ENCODE measurements at regions not wholly inside any gene's neighbourhood (a gene's known extent, or its start where the extent isn't known, plus 50 kb on each side); places are given as distances from the start of the nearest gene placed in this dataset.
"Not testable (repeated sequence)": the region's sequence is repeated elsewhere in the genome, so short reads cannot be mapped to it uniquely, and the experiment has no call there.

DNA sequence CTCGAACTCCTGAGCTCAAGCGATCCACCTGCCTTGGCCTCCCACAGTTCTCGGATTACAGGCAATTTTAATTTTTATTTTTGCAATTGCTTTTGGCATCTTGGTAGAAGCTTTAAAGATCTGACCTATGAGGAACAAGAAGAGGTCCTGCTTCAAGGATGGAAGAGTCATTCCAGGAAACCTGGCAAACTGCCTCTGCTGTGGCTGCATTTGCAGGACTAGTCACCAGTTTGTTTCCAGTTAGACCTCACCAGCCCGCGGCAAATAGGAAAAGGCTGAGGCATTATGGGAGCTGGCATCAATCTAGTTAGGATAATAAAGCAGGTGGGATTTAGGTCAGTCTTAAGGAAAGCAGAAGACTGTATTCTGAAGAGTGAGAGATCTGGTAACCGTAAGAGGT is 51.9 kb upstream of the LAS1L start:
- no peak for TF ChIP-seq TAF1 (IDR thresholded peaks at IDR 0.05; ENCODE audit: low read depth)
- no peak for TF ChIP-seq EZH2 (IDR thresholded peaks at IDR 0.05; ENCODE audit: borderline replicate concordance, insufficient read depth, low read length, poor library complexity, severe bottlenecking)
- no peak for TF ChIP-seq POLR2AphosphoS5 (IDR thresholded peaks at IDR 0.05)
- TF ChIP-seq MXI1 (conservative IDR thresholded peaks at IDR 0.05; ENCODE audit: poor library complexity, severe bottlenecking): no peak
- no peak for TF ChIP-seq REST (IDR thresholded peaks at IDR 0.05; ENCODE audit: borderline replicate concordance)
- TF ChIP-seq CTCF (IDR thresholded peaks at IDR 0.05; ENCODE audit: poor library complexity, severe bottlenecking): no peak
- TF ChIP-seq SMC3 (conservative IDR thresholded peaks at IDR 0.05; ENCODE audit: poor library complexity): no peak
- no peak for TF ChIP-seq EP300 (conservative IDR thresholded peaks at IDR 0.05; ENCODE audit: poor library complexity, severe bottlenecking)
- TF ChIP-seq RAD21 (conservative IDR thresholded peaks at IDR 0.05): no peak
- Histone ChIP-seq H3K27me3 (ENCODE audit: insufficient read depth, low read depth, low read length) (no peaks in the 10 kb centered on the region), H3K36me3 (ENCODE audit: insufficient read depth, low read length) (no peaks in the 10 kb centered on the region), H3K9me3 (ENCODE audit: low read length) (no peaks in the 10 kb centered on the region), H3K4me3 (ENCODE audit: low read length) (no peak overlapping the region), H4K20me1 (ENCODE audit: insufficient read depth) (no peaks in the 10 kb centered on the region), H3K4me2 (ENCODE audit: low read length) (no peak overlapping the region), H3K9me2 (ENCODE audit: insufficient read depth, low read length) (no peaks in the 10 kb centered on the region), H2AFZ (ENCODE audit: low read depth, low read length) (no peak overlapping the region), H3K79me2 (replicated peaks; ENCODE audit: insufficient read depth, low read length) (no peaks in the 10 kb centered on the region), H3K27ac (ENCODE audit: low read length) (no peak overlapping the region), H3F3A (ENCODE audit: insufficient read depth, low read length, poor library complexity, severe bottlenecking) (no peaks in the 10 kb centered on the region), H3K9ac (ENCODE audit: low read length) (no peak overlapping the region)

DNA sequence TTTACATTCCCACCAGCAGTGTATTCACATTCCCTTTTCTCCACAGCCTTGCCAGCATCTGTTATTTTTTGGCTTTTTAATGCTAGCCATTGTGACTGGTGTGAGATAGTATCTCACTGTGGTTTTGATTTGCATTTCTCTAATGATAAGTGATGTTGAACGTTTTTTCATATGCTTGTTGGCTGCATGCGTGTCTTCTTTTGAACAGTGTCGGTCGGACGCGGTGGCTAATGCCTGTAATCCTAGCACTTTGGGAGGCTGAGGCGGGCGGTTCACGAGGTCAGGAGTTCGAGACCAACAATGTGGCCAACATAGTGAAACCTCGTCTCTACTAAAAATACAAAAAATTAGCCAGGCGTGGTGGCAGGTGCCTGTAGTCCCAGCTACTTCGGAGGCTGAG is 50.6 kb upstream of the LAS1L start:
- not testable (repeated sequence) for H3K79me2 ChIP-seq (replicated peaks; ENCODE audit: insufficient read depth, low read length); H3K9ac ChIP-seq (ENCODE audit: low read length); H3K36me3 ChIP-seq (ENCODE audit: insufficient read depth, low read length); H3K27me3 ChIP-seq (ENCODE audit: insufficient read depth, low read depth, low read length); H3K9me2 ChIP-seq (ENCODE audit: insufficient read depth, low read length); H4K20me1 ChIP-seq (ENCODE audit: insufficient read depth); H2AFZ ChIP-seq (ENCODE audit: low read depth, low read length); H3K4me2 ChIP-seq (ENCODE audit: low read length); H3K9me3 ChIP-seq (ENCODE audit: low read length); H3K4me3 ChIP-seq (ENCODE audit: low read length); H3F3A ChIP-seq (ENCODE audit: insufficient read depth, low read length, poor library complexity, severe bottlenecking); H3K27ac ChIP-seq (ENCODE audit: low read length)
